Muscle of leg (tissue), 3 donors: ENCODE measurements at regions not wholly inside any gene's neighbourhood (a gene's known extent, or its start where the extent isn't known, plus 50 kb on each side); places are given as distances from the start of the nearest gene placed in this dataset.
"Not testable (repeated sequence)": the region's sequence is repeated elsewhere in the genome, so short reads cannot be mapped to it uniquely, and the experiment has no call there.

Source experiments
- DNase-seq: peaks from one replicate; pipeline ENCODE4 v3.0.0; 2013
- H3K27ac ChIP-seq: one replicate; pipeline ENCODE4 v1.5.1; 2013; ENCODE audit warnings: mild to moderate bottlenecking, low read length, control low read depth
- H3K27me3 ChIP-seq: one replicate; pipeline ENCODE4 v1.6.1; 2013; ENCODE audit warnings: low read length; ENCODE audit not compliant: control insufficient read depth, insufficient read depth
- H3K36me3 ChIP-seq: one replicate; pipeline ENCODE4 v1.6.1; 2013; ENCODE audit warnings: low read length; ENCODE audit not compliant: control insufficient read depth, insufficient read depth
- H3K4me1 ChIP-seq: one replicate; pipeline ENCODE4 v1.6.1; 2013; ENCODE audit warnings: low read length; ENCODE audit not compliant: control insufficient read depth, insufficient read depth
- H3K4me3 ChIP-seq: one replicate; pipeline ENCODE4 v1.5.1; 2013; ENCODE audit warnings: low read length, control low read depth
- H3K9me3 ChIP-seq: replicated peaks from 2 replicates; pipeline ENCODE4 v1.6.1; 2013; ENCODE audit warnings: low read depth, low read length; ENCODE audit not compliant: control insufficient read depth
- WGBS: methylation state at CpG from one replicate; pipeline ENCODE4 v1.1.5; 2013; ENCODE audit warnings: missing lambda C conversion rate; ENCODE audit not compliant: insufficient coverage; 5-methylcytosine and 5-hydroxymethylcytosine counted together

DNA sequence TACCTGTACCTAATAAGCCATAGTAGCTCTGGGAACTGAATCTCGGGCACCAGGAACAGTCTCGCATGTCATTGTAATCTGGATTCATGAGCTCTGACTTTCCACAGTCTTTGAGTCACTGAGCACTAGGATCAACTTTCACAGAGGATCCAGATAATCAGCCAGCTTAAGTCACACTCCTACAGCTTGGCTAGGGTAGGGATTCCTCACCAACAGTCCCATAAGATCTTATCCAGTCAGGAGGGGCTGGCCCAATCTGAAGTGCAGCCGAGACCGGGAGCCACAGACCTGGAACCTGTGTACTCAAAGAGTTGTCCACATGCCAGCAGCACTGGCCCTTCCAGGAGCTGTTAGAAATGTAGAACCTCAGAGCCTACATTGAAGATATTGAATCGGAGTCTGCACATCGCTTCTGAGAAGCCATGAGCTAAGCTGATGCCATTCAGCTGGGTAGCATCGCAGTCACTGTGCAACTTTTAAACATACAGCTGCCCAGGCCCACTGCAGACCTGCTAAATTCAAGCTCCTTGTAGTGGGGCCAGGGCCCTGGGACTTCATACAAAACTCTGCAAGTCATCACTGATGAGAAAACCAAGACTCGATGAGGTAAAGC, 538.8 kb upstream of the B3GAT1 start:
- H3K27me3 ChIP-seq = no peaks in the 10 kb centered on the region
- H3K27ac ChIP-seq = peak overlapping the region; percentile 20
- peak; percentile 50 for DNase-seq
- H3K4me1 ChIP-seq = peaks cover 23% of the 10 kb centered on the region
- H3K9me3 ChIP-seq = no peaks in the 10 kb centered on the region
- WGBS = 15% methylated on average over 6 of the region's 8 CpGs
- H3K36me3 ChIP-seq = no peaks in the 10 kb centered on the region
- H3K4me3 ChIP-seq = no peak overlapping the region

DNA sequence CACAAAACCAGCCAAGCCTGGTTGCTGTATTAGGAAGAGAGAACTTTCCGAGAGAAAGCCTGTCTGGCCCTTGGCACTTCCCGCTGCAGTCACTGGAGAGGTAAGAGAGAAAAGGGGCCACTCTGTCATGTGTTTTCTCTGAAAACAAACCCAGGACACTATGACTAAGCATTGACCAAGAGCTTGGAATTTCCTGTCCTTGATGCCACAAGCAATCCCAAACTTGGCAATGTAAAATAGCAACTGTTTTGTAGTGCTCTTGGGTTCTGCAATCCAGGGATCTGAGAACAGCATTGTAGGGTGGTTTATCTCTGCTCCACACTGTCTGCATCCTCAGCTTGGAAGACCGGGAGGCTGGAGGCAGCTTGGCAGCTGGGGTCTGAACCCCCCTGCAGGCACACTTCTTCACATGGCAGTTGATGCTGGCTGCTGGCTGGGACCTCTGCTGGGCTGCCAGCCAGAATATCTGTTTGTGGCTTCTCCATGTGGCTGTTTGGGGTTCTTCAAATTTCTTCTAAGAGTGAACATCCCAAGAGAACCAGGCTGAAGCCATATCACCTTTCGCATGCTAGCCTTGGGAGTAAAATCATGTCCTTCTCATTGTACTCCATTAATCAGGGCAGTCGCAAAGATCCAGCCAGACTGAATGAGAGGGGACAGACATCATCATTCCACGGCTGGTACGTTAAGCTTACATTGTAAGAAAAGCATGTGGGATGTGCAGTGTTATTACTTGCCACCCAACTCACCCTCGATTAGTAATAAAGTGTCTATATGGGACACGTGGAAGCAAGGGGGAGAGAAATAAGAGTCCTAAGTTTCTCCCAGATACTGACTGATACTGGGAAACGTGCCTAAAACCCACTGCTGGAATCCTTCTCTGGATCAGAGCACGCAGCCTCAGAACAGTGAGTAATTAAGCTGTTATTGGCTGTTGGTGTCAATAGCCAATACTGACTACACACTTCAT, 537.4 kb upstream of the B3GAT1 start:
- DNase-seq = peak; percentile 49
- Histone ChIP-seq H3K27me3 (no peaks in the 10 kb centered on the region), H3K9me3 (no peaks in the 10 kb centered on the region), H3K36me3 (no peaks in the 10 kb centered on the region), H3K4me3 (no peak overlapping the region), H3K4me1 (peaks cover 23% of the 10 kb centered on the region), H3K27ac (no peak overlapping the region)
- WGBS = no CpG with 5 or more reads among the region's 11 CpGs

DNA sequence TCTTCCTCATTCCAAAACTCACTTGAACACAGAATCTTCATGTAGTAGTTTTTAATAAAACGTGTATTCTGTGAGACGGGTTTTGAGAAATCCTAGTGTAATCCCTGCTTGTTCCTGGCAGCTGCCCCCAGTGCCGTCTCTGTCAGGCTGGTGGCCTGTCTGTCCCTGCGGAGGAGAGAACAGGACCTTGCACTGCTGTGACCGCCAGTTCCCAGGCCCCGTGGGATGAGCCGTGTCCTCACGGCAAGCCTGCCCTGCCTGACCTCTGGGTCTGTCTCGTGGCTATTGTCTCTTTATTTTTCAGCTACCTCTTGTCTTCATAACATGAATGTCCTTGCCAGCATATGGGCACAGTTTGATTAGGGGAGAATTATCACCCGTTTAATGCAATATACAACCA, 535.5 kb upstream of the B3GAT1 start:
- no peak for DNase-seq
- H3K9me3 ChIP-seq = no peaks in the 10 kb centered on the region
- H3K36me3 ChIP-seq = no peaks in the 10 kb centered on the region
- no peak overlapping the region for H3K4me3 ChIP-seq
- H3K4me1 ChIP-seq = peaks cover 23% of the 10 kb centered on the region
- no peaks in the 10 kb centered on the region for H3K27me3 ChIP-seq
- no peak overlapping the region for H3K27ac ChIP-seq
- 81% methylated on average over 7 of the region's 10 CpGs for WGBS

DNA sequence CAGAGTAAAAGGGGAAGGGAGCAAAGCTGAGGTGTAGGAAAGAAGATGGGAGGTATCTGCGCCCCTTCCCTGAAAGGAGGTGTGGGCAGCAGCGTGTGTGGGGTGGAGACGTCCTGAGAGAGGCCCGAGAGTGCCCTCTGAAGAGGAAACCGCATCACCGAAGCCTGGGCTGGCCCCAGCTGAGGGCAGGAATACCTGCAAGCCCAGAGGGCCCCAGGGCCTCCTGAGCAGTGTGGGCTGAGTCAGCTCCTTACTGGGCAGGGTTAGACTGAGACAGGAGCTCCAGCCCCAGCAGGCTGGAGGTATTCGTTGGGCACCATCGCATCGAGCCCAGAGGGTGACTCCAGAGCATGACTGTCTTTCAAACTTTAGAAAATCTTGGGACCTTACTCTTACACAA, 534.0 kb upstream of the B3GAT1 start:
- no peaks in the 10 kb centered on the region for H3K9me3 ChIP-seq
- H3K4me3 ChIP-seq = no peak overlapping the region
- H3K36me3 ChIP-seq = no peaks in the 10 kb centered on the region
- DNase-seq = no peak
- WGBS = 73% methylated on average over 6 of the region's 9 CpGs
- H3K27me3 ChIP-seq = no peaks in the 10 kb centered on the region
- no peak overlapping the region for H3K27ac ChIP-seq
- H3K4me1 ChIP-seq = peaks cover 27% of the 10 kb centered on the region

DNA sequence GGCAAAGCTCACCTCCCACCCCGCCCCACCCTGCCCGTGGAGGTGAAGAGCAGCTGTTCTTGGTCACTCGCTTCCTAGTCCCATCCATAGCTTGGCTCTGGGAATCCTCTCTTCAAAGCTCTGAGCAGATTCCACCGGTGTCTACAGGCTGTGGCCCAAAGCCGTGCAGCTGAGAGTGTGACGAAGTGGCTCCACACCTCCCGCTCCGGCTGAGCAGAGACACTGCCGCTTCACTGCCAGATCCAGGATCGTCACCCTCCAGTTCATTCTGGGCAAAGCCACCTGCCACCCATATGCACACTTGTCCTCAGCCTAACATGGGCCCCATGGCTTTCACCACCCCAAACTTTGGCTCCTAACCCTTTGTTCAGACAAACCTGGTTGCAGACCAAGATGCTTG, 532.9 kb upstream of the B3GAT1 start:
- H3K4me3 ChIP-seq = no peak overlapping the region
- no peaks in the 10 kb centered on the region for H3K9me3 ChIP-seq
- WGBS = 84% methylated on average over 10 of the region's 10 CpGs
- no peak overlapping the region for H3K27ac ChIP-seq
- peaks cover 20% of the 10 kb centered on the region for H3K4me1 ChIP-seq
- no peak for DNase-seq
- no peaks in the 10 kb centered on the region for H3K27me3 ChIP-seq
- H3K36me3 ChIP-seq = no peaks in the 10 kb centered on the region

DNA sequence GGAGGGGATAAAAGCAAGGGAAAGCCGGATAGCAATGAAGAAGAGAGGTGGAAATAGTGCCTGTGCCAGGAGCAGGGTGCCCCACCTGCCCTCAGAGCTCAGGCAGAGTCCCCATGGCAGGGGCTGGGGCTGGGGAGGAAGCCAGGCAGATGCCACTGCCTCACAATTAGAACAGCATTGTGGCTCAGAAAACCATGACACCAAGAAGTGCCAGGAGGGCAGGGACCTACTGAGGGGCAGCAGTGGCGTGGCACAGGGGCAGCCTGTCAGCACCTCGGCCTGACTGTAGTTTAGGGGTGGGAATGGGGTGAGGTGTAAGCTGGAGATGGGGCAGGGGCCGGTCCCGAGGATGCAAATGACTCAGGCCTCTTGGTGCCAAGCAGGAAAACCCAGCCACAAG, 532.1 kb upstream of the B3GAT1 start:
- no peak for DNase-seq
- Histone ChIP-seq H3K27me3 (no peaks in the 10 kb centered on the region), H3K4me3 (no peak overlapping the region), H3K9me3 (no peaks in the 10 kb centered on the region), H3K36me3 (no peaks in the 10 kb centered on the region), H3K27ac (no peak overlapping the region), H3K4me1 (peaks cover 12% of the 10 kb centered on the region)
- 78% methylated on average over 3 of the region's 5 CpGs for WGBS

DNA sequence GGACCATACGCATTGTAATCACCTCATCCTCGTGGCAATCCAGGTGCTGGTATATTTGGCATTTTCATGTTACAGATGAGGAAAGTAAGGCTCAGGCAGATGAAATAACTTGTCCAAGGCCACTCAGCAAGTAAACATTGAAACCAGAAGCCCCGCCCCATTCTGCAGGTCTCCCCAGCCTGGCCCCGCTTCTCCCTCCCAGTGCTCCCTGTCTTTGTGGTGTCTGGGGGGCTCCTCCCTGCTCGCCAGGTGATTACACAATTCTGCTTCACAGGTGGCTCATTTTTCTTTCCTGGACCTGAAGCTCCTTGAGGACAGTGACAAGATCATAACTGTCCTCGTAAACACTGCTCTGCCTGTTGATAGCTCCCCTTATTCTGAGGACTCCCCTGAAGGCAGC, 531.5 kb upstream of the B3GAT1 start:
- Histone ChIP-seq H3K4me1 (peaks cover 8% of the 10 kb centered on the region), H3K27ac (no peak overlapping the region), H3K27me3 (no peaks in the 10 kb centered on the region), H3K4me3 (no peak overlapping the region), H3K36me3 (no peaks in the 10 kb centered on the region), H3K9me3 (no peaks in the 10 kb centered on the region)
- DNase-seq = no peak
- 89% methylated on average over 6 of the region's 6 CpGs for WGBS

DNA sequence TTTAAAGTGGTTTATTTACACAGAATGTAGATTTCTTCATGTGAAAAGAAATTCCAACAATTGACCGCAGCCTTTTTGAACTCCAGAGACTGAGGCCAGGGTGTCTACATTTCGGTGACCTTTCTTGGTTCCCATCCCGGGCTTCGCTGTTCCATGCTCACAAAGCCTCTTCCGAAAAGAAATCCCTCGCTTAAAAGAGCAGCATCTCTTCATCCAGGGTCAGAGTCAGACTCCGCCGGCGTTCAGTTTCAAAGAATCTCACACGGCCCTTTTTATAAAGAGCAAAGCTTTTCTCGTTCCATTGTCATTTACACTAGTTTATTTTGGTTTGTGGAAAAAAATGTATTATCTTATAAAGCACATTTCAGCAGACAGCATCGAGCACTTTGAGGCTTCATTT, 530.6 kb upstream of the B3GAT1 start:
- Histone ChIP-seq H3K27ac (no peak overlapping the region), H3K4me1 (peaks cover 7% of the 10 kb centered on the region), H3K9me3 (no peaks in the 10 kb centered on the region), H3K27me3 (no peaks in the 10 kb centered on the region), H3K4me3 (no peak overlapping the region), H3K36me3 (no peaks in the 10 kb centered on the region)
- WGBS = 56% methylated on average over 6 of the region's 12 CpGs
- no peak for DNase-seq

DNA sequence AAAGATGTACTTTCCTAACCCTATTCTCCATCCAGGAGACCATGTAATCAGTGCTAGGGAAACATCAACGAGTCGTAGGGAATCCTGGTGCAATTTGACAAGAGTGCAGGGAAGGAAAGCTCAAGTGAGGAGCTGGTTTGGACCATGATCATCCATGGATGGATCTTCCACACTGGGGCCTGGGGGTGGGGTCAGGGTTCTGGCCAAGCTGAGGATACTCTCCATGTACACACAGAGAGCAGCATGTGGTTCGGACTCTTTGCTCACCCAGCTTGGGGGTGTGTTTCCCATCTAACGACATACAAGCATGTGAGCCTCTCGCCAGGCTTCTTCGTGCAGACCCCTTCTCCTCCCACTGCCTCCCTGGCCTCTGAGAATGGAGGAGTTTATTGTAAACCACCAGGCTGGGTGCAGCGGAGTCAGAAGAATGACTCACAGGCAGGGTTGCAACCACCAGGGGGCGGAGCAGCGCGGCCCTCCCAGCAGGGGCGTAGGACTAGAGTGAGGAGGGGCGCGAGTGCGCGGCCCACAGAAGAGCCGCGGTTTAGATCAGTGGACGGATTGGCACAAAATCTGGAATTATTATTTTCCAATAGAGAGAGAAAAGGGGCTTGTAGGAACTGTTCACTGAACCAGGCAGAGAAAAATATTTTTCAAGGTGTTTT, 530.0 kb upstream of the B3GAT1 start:
- WGBS = 100% methylated on average over 1 of the region's 18 CpGs
- H3K27me3 ChIP-seq, DNase-seq, H3K9me3 ChIP-seq, H3K4me3 ChIP-seq, H3K36me3 ChIP-seq, H3K4me1 ChIP-seq, H3K27ac ChIP-seq: not testable (repeated sequence)

DNA sequence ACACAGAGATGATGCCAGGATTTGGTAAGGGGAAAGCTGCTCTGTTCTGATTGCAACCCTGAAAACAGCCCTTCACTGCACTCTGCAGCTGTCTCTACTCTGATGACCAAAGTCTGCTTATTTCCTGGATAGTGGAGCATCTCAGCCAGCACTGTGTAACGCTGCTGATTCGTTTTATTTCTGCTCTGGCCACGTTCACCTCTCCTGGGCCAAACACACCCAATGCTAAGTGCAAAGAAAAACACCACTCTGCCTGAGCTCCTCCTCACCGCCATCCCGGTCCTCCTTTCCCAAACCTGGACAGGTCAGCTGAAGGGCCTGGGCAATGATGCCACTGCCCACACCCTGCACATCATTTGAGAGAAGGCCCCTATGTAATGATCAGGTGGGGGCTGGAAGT, 529.3 kb upstream of the B3GAT1 start:
- H3K9me3 ChIP-seq = no peaks in the 10 kb centered on the region
- 39% methylated on average over 3 of the region's 5 CpGs for WGBS

More for the DNA sequence above, 529.3 kb upstream of the B3GAT1 start:
- no peaks in the 10 kb centered on the region for H3K36me3 ChIP-seq
- H3K4me3 ChIP-seq = no peak overlapping the region
- no peaks in the 10 kb centered on the region for H3K27me3 ChIP-seq
- H3K27ac ChIP-seq = no peak overlapping the region
- H3K4me1 ChIP-seq = peaks cover 7% of the 10 kb centered on the region
- peak; percentile 56 for DNase-seq
